ENCODE measurements at regions not wholly inside any gene's neighbourhood (a gene's known extent, or its start where the extent isn't known, plus 50 kb on each side); places are given as distances from the start of the nearest gene placed in this dataset.

GRCh38 chrX:97849951-97850350 is 966.2 kb downstream of the RPA4 start:
- POLR2A ChIA-PET: no interaction called here
- CTCF ChIA-PET: interaction anchor here (0.7 kb wide), 1 partner anchor 9 kb away, joined by 5 read pairs; no protein-coding TSS in a partner anchor
- TF ChIP-seq LEF1 (IDR thresholded peaks at IDR 0.05; ENCODE audit: borderline replicate concordance): no peak
- TF ChIP-seq TARDBP (IDR thresholded peaks at IDR 0.05): no peak
- TF ChIP-seq L3MBTL2 (conservative IDR thresholded peaks at IDR 0.05): no peak
- TF ChIP-seq ARNT (IDR thresholded peaks at IDR 0.05): no peak
- TF ChIP-seq, protein P1, sequence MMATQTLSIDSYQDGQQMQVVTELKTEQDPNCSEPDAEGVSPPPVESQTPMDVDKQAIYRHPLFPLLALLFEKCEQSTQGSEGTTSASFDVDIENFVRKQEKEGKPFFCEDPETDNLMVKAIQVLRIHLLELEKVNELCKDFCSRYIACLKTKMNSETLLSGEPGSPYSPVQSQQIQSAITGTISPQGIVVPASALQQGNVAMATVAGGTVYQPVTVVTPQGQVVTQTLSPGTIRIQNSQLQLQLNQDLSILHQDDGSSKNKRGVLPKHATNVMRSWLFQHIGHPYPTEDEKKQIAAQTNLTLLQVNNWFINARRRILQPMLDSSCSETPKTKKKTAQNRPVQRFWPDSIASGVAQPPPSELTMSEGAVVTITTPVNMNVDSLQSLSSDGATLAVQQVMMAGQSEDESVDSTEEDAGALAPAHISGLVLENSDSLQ (IDR thresholded peaks at IDR 0.05): no peak
- no peak for TF ChIP-seq FOXK2 (IDR thresholded peaks at IDR 0.05)
- no peak for TF ChIP-seq NFRKB (IDR thresholded peaks at IDR 0.05)
- no peak for TF ChIP-seq HDGF (IDR thresholded peaks at IDR 0.05; ENCODE audit: borderline replicate concordance)
- no peak for TF ChIP-seq CTBP1 (IDR thresholded peaks at IDR 0.05; ENCODE audit: borderline replicate concordance)
- TF ChIP-seq BHLHE40 (IDR thresholded peaks at IDR 0.05; ENCODE audit: borderline replicate concordance): no peak
- TF ChIP-seq FOXM1 (IDR thresholded peaks at IDR 0.05; ENCODE audit: borderline replicate concordance): no peak
- no peak for DNase-seq (ENCODE audit: extremely low spot score)

GRCh38 chrX:97850911-97851310 is 967.2 kb downstream of the RPA4 start:
- POLR2A ChIA-PET: no interaction called here
- TF ChIP-seq FOXA1 (IDR thresholded peaks at IDR 0.05) (no peak), HDGF (IDR thresholded peaks at IDR 0.05; ENCODE audit: borderline replicate concordance) (no peak), SP1 (IDR thresholded peaks at IDR 0.05) (no peak), ZNF384 (IDR thresholded peaks at IDR 0.05) (no peak), BHLHE40 (IDR thresholded peaks at IDR 0.05; ENCODE audit: borderline replicate concordance) (no peak), CTBP1 (IDR thresholded peaks at IDR 0.05; ENCODE audit: borderline replicate concordance) (no peak), L3MBTL2 (conservative IDR thresholded peaks at IDR 0.05) (no peak), TARDBP (IDR thresholded peaks at IDR 0.05) (no peak), NFRKB (IDR thresholded peaks at IDR 0.05) (no peak), FOXK2 (IDR thresholded peaks at IDR 0.05) (no peak)
- TF ChIP-seq, protein P1 (IDR thresholded peaks at IDR 0.05): no peak
- CTCF ChIA-PET: no interaction called here
- DNase-seq (ENCODE audit: extremely low spot score): no peak

GRCh38 chrX:97854086-97854485 is 970.4 kb downstream of the RPA4 start:
- POLR2A ChIA-PET: no interaction called here
- CTCF ChIA-PET: no interaction called here
- no peak for TF ChIP-seq TARDBP (IDR thresholded peaks at IDR 0.05)
- no peak for DNase-seq (ENCODE audit: extremely low spot score)

- CTCF ChIA-PET: no interaction called here
- TF ChIP-seq HDGF (IDR thresholded peaks at IDR 0.05; ENCODE audit: borderline replicate concordance) (no peak), CTBP1 (IDR thresholded peaks at IDR 0.05; ENCODE audit: borderline replicate concordance) (no peak), ZNF384 (IDR thresholded peaks at IDR 0.05) (no peak), FOXK2 (IDR thresholded peaks at IDR 0.05) (no peak), FOXA1 (IDR thresholded peaks at IDR 0.05) (no peak), ARNT (IDR thresholded peaks at IDR 0.05) (no peak), FOXM1 (IDR thresholded peaks at IDR 0.05; ENCODE audit: borderline replicate concordance) (no peak), BHLHE40 (IDR thresholded peaks at IDR 0.05; ENCODE audit: borderline replicate concordance) (no peak), LEF1 (IDR thresholded peaks at IDR 0.05; ENCODE audit: borderline replicate concordance) (no peak), ELF4 (IDR thresholded peaks at IDR 0.05) (no peak), L3MBTL2 (conservative IDR thresholded peaks at IDR 0.05) (no peak), SP1 (IDR thresholded peaks at IDR 0.05) (no peak), NFRKB (IDR thresholded peaks at IDR 0.05) (no peak)
- POLR2A ChIA-PET: no interaction called here
- no peak for DNase-seq (ENCODE audit: extremely low spot score)
Measured at GRCh38 chrX:97858592-97858991, 974.9 kb downstream of the RPA4 start.

DNA sequence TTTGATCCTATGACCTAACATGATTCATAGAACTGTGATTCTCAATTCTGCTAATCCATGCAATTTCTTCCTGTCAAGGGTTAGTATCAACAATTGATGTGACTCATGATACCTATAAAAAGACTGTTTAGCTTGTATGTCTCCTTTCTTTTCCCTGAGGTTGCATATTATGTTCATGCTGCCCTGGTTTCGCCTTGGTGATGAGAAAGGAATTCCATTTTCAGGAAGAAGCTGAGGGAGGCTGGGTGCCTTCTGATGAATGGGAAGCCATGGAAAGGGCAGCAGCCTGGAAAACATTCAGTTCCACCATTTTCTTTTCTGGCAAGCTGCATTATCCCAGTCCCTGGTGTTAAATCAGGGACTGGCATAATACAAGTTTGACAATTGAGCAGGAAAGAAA is 976.5 kb downstream of the RPA4 start:
- no peak for DNase-seq (ENCODE audit: extremely low spot score)
- CTCF ChIA-PET: no interaction called here
- POLR2A ChIA-PET: no interaction called here
- TF ChIP-seq ELF4 (IDR thresholded peaks at IDR 0.05) (no peak), LEF1 (IDR thresholded peaks at IDR 0.05; ENCODE audit: borderline replicate concordance) (no peak), CTBP1 (IDR thresholded peaks at IDR 0.05; ENCODE audit: borderline replicate concordance) (no peak), TARDBP (IDR thresholded peaks at IDR 0.05) (no peak), FOXK2 (IDR thresholded peaks at IDR 0.05) (no peak), FOXM1 (IDR thresholded peaks at IDR 0.05; ENCODE audit: borderline replicate concordance) (no peak), BHLHE40 (IDR thresholded peaks at IDR 0.05; ENCODE audit: borderline replicate concordance) (no peak), ZNF384 (IDR thresholded peaks at IDR 0.05) (no peak), L3MBTL2 (conservative IDR thresholded peaks at IDR 0.05) (no peak), SUZ12 (IDR thresholded peaks at IDR 0.05) (no peak), NFRKB (IDR thresholded peaks at IDR 0.05) (no peak), ARNT (IDR thresholded peaks at IDR 0.05) (no peak), SP1 (IDR thresholded peaks at IDR 0.05) (no peak)
- TF ChIP-seq, protein P1 (IDR thresholded peaks at IDR 0.05): no peak

GRCh38 chrX:97863261-97863660 is 979.6 kb downstream of the RPA4 start:
- TF ChIP-seq ZNF384 (IDR thresholded peaks at IDR 0.05): no peak
- TF ChIP-seq FOXA1 (IDR thresholded peaks at IDR 0.05): no peak
- no peak for TF ChIP-seq FOXK2 (IDR thresholded peaks at IDR 0.05)
- TF ChIP-seq BHLHE40 (IDR thresholded peaks at IDR 0.05; ENCODE audit: borderline replicate concordance): no peak
- no peak for TF ChIP-seq L3MBTL2 (conservative IDR thresholded peaks at IDR 0.05)
- no peak for TF ChIP-seq LEF1 (IDR thresholded peaks at IDR 0.05; ENCODE audit: borderline replicate concordance)
- no peak for TF ChIP-seq SUZ12 (IDR thresholded peaks at IDR 0.05)
- TF ChIP-seq TARDBP (IDR thresholded peaks at IDR 0.05): no peak
- TF ChIP-seq ELF4 (IDR thresholded peaks at IDR 0.05): no peak
- TF ChIP-seq HDGF (IDR thresholded peaks at IDR 0.05; ENCODE audit: borderline replicate concordance): no peak
- TF ChIP-seq SP1 (IDR thresholded peaks at IDR 0.05): no peak
- no peak for TF ChIP-seq CTBP1 (IDR thresholded peaks at IDR 0.05; ENCODE audit: borderline replicate concordance)
- TF ChIP-seq NFRKB (IDR thresholded peaks at IDR 0.05): no peak
- TF ChIP-seq, protein P1 (IDR thresholded peaks at IDR 0.05): no peak
- no peak for TF ChIP-seq FOXM1 (IDR thresholded peaks at IDR 0.05; ENCODE audit: borderline replicate concordance)
- TF ChIP-seq ARNT (IDR thresholded peaks at IDR 0.05): no peak
- ChIA-PET CTCF (no interaction called here), POLR2A (no interaction called here)
- DNase-seq (ENCODE audit: extremely low spot score): no peak
